ENCODE measurements at regions not wholly inside any gene's neighbourhood (a gene's known extent, or its start where the extent isn't known, plus 50 kb on each side); places are given as distances from the start of the nearest gene placed in this dataset.

GRCh38 chrX:43467608-43468234, 188.4 kb upstream of the MAOA start:
- Histone ChIP-seq H3F3A (ENCODE audit: low read depth) (no peaks in the 10 kb centered on the region), H3K79me2 (ENCODE audit: insufficient read depth, low read length) (no peaks in the 10 kb centered on the region), H3K27me3 (ENCODE audit: insufficient read depth, low read length, poor library complexity, severe bottlenecking) (no peaks in the 10 kb centered on the region), H3K36me3 (ENCODE audit: insufficient read depth, low read length) (no peaks in the 10 kb centered on the region), H3K4me2 (ENCODE audit: low read depth, low read length, poor library complexity, severe bottlenecking) (no peak overlapping the region), H3K9me2 (replicated peaks; ENCODE audit: low read depth, low read length) (no peaks in the 10 kb centered on the region), H3K9me3 (ENCODE audit: insufficient read depth, low read depth, low read length) (no peaks in the 10 kb centered on the region), H3K4me1 (ENCODE audit: insufficient read depth, low read length, poor library complexity, severe bottlenecking) (no peaks in the 10 kb centered on the region), H4K20me1 (ENCODE audit: insufficient read depth, low read length, poor library complexity, severe bottlenecking) (no peaks in the 10 kb centered on the region), H3K4me3 (ENCODE audit: low read length, poor library complexity, severe bottlenecking) (no peak overlapping the region), H2AFZ (ENCODE audit: low read length) (no peak overlapping the region), H3K9ac (ENCODE audit: low read depth, low read length, poor library complexity, severe bottlenecking) (no peak overlapping the region)
- TF ChIP-seq CTCF (conservative IDR thresholded peaks at IDR 0.05; ENCODE audit: low read length) (no peak), EZH2phosphoT487 (IDR thresholded peaks at IDR 0.05; ENCODE audit: borderline replicate concordance) (no peak)

- no peak for TF ChIP-seq CTCF (conservative IDR thresholded peaks at IDR 0.05; ENCODE audit: low read length)
- TF ChIP-seq EZH2phosphoT487 (IDR thresholded peaks at IDR 0.05; ENCODE audit: borderline replicate concordance), result no peak
- Histone ChIP-seq H3K9ac (ENCODE audit: low read depth, low read length, poor library complexity, severe bottlenecking) (no peak overlapping the region), H2AFZ (ENCODE audit: low read length) (no peak overlapping the region), H4K20me1 (ENCODE audit: insufficient read depth, low read length, poor library complexity, severe bottlenecking) (no peaks in the 10 kb centered on the region), H3K4me3 (ENCODE audit: low read length, poor library complexity, severe bottlenecking) (no peak overlapping the region), H3K36me3 (ENCODE audit: insufficient read depth, low read length) (no peaks in the 10 kb centered on the region), H3K27me3 (ENCODE audit: insufficient read depth, low read length, poor library complexity, severe bottlenecking) (no peaks in the 10 kb centered on the region), H3K79me2 (ENCODE audit: insufficient read depth, low read length) (no peaks in the 10 kb centered on the region), H3K9me3 (ENCODE audit: insufficient read depth, low read depth, low read length) (no peaks in the 10 kb centered on the region), H3F3A (ENCODE audit: low read depth) (no peaks in the 10 kb centered on the region), H3K4me1 (ENCODE audit: insufficient read depth, low read length, poor library complexity, severe bottlenecking) (no peaks in the 10 kb centered on the region), H3K9me2 (replicated peaks; ENCODE audit: low read depth, low read length) (no peaks in the 10 kb centered on the region), H3K4me2 (ENCODE audit: low read depth, low read length, poor library complexity, severe bottlenecking) (no peak overlapping the region)
Measured at GRCh38 chrX:43469391-43470054, 186.6 kb upstream of the MAOA start.

- Histone ChIP-seq H3K9me2 (replicated peaks; ENCODE audit: low read depth, low read length) (no peaks in the 10 kb centered on the region), H3K36me3 (ENCODE audit: insufficient read depth, low read length) (no peaks in the 10 kb centered on the region), H3K9ac (ENCODE audit: low read depth, low read length, poor library complexity, severe bottlenecking) (no peak overlapping the region), H3K79me2 (ENCODE audit: insufficient read depth, low read length) (no peaks in the 10 kb centered on the region), H3K4me1 (ENCODE audit: insufficient read depth, low read length, poor library complexity, severe bottlenecking) (no peaks in the 10 kb centered on the region), H3K9me3 (ENCODE audit: insufficient read depth, low read depth, low read length) (no peaks in the 10 kb centered on the region), H3K4me3 (ENCODE audit: low read length, poor library complexity, severe bottlenecking) (no peak overlapping the region), H3F3A (ENCODE audit: low read depth) (no peaks in the 10 kb centered on the region), H3K27me3 (ENCODE audit: insufficient read depth, low read length, poor library complexity, severe bottlenecking) (no peaks in the 10 kb centered on the region), H2AFZ (ENCODE audit: low read length) (no peak overlapping the region), H4K20me1 (ENCODE audit: insufficient read depth, low read length, poor library complexity, severe bottlenecking) (no peaks in the 10 kb centered on the region), H3K4me2 (ENCODE audit: low read depth, low read length, poor library complexity, severe bottlenecking) (no peak overlapping the region)
- no peak for TF ChIP-seq EZH2phosphoT487 (IDR thresholded peaks at IDR 0.05; ENCODE audit: borderline replicate concordance)
- no peak for TF ChIP-seq CTCF (conservative IDR thresholded peaks at IDR 0.05; ENCODE audit: low read length)
Measured at GRCh38 chrX:43474321-43474720, 181.8 kb upstream of the MAOA start.
